NB4 (cell line): ENCODE measurements at regions not wholly inside any gene's neighbourhood (a gene's known extent, or its start where the extent isn't known, plus 50 kb on each side); places are given as distances from the start of the nearest gene placed in this dataset.

ENCODE experiments used
- MAX ChIP-seq: IDR thresholded peaks from 2 replicates; pipeline ENCODE4 v1.6.1; 2011; ENCODE audit warnings: low read depth, low read length
- MYC ChIP-seq: IDR thresholded peaks from 2 replicates; pipeline ENCODE4 v1.6.1; 2011; ENCODE audit warnings: low read depth, low read length
- POLR2A ChIP-seq: IDR thresholded peaks from 2 replicates; pipeline ENCODE4 v1.6.1; 2011; ENCODE audit warnings: mild to moderate bottlenecking; ENCODE audit not compliant: insufficient read length; ENCODE audit errors: extremely low read depth
- TF ChIP-seq, protein P1 (sequence below): IDR thresholded peaks from one replicate; pipeline ENCODE4 v1.5.1; 2012; ENCODE audit warnings: low read depth, low read length

DNA sequence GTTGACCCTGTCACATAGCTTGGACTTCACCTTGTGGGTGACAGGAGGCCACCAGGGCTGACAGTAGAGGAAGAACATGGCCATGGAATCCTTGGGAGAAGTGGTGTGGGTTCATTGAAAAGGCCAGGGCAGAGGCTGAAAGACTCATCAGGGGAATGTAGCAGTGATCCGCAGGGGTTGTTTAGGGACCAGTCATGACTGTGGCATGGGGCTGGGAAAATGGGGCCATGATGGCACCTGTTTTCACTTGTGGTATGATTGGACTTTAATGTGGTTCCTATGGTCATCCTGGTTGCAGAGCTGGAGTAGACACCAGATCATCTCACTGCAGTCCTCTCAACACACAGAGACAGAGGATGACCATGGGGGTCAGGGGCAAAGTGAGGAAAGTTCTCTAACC lies 66.7 kb upstream of the MYEOV start:
- TF ChIP-seq, protein P1, sequence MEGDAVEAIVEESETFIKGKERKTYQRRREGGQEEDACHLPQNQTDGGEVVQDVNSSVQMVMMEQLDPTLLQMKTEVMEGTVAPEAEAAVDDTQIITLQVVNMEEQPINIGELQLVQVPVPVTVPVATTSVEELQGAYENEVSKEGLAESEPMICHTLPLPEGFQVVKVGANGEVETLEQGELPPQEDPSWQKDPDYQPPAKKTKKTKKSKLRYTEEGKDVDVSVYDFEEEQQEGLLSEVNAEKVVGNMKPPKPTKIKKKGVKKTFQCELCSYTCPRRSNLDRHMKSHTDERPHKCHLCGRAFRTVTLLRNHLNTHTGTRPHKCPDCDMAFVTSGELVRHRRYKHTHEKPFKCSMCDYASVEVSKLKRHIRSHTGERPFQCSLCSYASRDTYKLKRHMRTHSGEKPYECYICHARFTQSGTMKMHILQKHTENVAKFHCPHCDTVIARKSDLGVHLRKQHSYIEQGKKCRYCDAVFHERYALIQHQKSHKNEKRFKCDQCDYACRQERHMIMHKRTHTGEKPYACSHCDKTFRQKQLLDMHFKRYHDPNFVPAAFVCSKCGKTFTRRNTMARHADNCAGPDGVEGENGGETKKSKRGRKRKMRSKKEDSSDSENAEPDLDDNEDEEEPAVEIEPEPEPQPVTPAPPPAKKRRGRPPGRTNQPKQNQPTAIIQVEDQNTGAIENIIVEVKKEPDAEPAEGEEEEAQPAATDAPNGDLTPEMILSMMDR: no peak
- TF ChIP-seq POLR2A (no peak), MYC (no peak), MAX (no peak)
